ENCODE measurements at regions not wholly inside any gene's neighbourhood (a gene's known extent, or its start where the extent isn't known, plus 50 kb on each side); places are given as distances from the start of the nearest gene placed in this dataset.
"Not testable (repeated sequence)": the region's sequence is repeated elsewhere in the genome, so short reads cannot be mapped to it uniquely, and the experiment has no call there.

DNA sequence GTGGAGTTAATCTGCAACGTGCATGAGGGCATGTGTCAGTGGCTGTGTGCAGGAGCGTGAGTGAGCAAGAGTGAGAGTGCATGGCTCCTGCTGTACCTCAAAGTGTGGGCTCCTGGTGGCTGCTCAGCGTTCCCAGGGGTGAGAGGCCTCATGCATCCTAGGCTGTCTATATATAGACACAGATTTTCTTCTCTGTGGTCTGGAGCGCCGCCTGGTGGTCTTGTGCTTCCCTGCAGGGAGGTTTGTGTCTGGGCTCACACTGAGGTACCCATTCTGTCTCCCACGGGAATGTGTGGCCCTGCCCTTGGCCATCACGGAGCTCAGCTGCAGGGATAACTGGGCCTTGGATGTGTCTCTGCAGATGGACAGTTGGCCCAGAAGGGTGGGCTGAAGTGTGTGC, 520.2 kb downstream of the GOLGA6L6 start:
- not testable (repeated sequence) for TF ChIP-seq ELF4 (CRISPR knock-in tag; IDR thresholded peaks at IDR 0.05; ENCODE audit: low read depth); NR1H2 (CRISPR knock-in tag; IDR thresholded peaks at IDR 0.05); TEAD4 (CRISPR knock-in tag; IDR thresholded peaks at IDR 0.05); SMAD4 (CRISPR knock-in tag; IDR thresholded peaks at IDR 0.05); ZNF396 (CRISPR knock-in tag; IDR thresholded peaks at IDR 0.05; ENCODE audit: borderline replicate concordance); E2F5 (CRISPR knock-in tag; IDR thresholded peaks at IDR 0.05); CBFB (CRISPR knock-in tag; IDR thresholded peaks at IDR 0.05; ENCODE audit: low read depth); SP1 (CRISPR knock-in tag; conservative IDR thresholded peaks at IDR 0.05); ZNF219 (CRISPR knock-in tag; IDR thresholded peaks at IDR 0.05; ENCODE audit: borderline replicate concordance); ESRRA (CRISPR knock-in tag; IDR thresholded peaks at IDR 0.05; ENCODE audit: borderline replicate concordance)
- TF ChIP-seq, protein P1, sequence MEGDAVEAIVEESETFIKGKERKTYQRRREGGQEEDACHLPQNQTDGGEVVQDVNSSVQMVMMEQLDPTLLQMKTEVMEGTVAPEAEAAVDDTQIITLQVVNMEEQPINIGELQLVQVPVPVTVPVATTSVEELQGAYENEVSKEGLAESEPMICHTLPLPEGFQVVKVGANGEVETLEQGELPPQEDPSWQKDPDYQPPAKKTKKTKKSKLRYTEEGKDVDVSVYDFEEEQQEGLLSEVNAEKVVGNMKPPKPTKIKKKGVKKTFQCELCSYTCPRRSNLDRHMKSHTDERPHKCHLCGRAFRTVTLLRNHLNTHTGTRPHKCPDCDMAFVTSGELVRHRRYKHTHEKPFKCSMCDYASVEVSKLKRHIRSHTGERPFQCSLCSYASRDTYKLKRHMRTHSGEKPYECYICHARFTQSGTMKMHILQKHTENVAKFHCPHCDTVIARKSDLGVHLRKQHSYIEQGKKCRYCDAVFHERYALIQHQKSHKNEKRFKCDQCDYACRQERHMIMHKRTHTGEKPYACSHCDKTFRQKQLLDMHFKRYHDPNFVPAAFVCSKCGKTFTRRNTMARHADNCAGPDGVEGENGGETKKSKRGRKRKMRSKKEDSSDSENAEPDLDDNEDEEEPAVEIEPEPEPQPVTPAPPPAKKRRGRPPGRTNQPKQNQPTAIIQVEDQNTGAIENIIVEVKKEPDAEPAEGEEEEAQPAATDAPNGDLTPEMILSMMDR (IDR thresholded peaks at IDR 0.05) = not testable (repeated sequence)
- TF ChIP-seq, protein P2, sequence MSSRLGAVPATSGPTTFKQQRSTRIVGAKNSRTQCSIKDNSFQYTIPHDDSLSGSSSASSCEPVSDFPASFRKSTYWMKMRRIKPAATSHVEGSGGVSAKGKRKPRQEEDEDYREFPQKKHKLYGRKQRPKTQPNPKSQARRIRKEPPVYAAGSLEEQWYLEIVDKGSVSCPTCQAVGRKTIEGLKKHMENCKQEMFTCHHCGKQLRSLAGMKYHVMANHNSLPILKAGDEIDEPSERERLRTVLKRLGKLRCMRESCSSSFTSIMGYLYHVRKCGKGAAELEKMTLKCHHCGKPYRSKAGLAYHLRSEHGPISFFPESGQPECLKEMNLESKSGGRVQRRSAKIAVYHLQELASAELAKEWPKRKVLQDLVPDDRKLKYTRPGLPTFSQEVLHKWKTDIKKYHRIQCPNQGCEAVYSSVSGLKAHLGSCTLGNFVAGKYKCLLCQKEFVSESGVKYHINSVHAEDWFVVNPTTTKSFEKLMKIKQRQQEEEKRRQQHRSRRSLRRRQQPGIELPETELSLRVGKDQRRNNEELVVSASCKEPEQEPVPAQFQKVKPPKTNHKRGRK (CRISPR knock-in tag; IDR thresholded peaks at IDR 0.05; ENCODE audit: borderline replicate concordance) = not testable (repeated sequence)
- TF ChIP-seq, protein P3, sequence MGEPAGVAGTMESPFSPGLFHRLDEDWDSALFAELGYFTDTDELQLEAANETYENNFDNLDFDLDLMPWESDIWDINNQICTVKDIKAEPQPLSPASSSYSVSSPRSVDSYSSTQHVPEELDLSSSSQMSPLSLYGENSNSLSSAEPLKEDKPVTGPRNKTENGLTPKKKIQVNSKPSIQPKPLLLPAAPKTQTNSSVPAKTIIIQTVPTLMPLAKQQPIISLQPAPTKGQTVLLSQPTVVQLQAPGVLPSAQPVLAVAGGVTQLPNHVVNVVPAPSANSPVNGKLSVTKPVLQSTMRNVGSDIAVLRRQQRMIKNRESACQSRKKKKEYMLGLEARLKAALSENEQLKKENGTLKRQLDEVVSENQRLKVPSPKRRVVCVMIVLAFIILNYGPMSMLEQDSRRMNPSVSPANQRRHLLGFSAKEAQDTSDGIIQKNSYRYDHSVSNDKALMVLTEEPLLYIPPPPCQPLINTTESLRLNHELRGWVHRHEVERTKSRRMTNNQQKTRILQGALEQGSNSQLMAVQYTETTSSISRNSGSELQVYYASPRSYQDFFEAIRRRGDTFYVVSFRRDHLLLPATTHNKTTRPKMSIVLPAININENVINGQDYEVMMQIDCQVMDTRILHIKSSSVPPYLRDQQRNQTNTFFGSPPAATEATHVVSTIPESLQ (CRISPR knock-in tag; IDR thresholded peaks at IDR 0.05) = not testable (repeated sequence)
- TF ChIP-seq, protein P4, sequence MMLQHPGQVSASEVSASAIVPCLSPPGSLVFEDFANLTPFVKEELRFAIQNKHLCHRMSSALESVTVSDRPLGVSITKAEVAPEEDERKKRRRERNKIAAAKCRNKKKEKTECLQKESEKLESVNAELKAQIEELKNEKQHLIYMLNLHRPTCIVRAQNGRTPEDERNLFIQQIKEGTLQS (CRISPR knock-in tag; conservative IDR thresholded peaks at IDR 0.05) = not testable (repeated sequence)
